H9 (cell line): ENCODE measurements at regions not wholly inside any gene's neighbourhood (a gene's known extent, or its start where the extent isn't known, plus 50 kb on each side); places are given as distances from the start of the nearest gene placed in this dataset.

Source experiments
- DNase-seq: peaks from one replicate; pipeline ENCODE4 v3.0.0-alpha.2; 2017
- H2AFZ ChIP-seq: one replicate; pipeline ENCODE4 v1.6.1; 2013; ENCODE audit warnings: mild to moderate bottlenecking, low read length, control low read depth, moderate library complexity
- H2AK5ac ChIP-seq: 2 replicates; pipeline ENCODE4 v1.6.1; 2013; ENCODE audit warnings: low read length, control low read depth, mixed read lengths; ENCODE audit not compliant: insufficient read length
- H2BK120ac ChIP-seq: one replicate; pipeline ENCODE4 v1.6.1; 2013; ENCODE audit warnings: low read depth, mild to moderate bottlenecking, low read length, control low read depth, inconsistent platforms; ENCODE audit not compliant: poor library complexity, severe bottlenecking
- H2BK12ac ChIP-seq: 2 replicates; pipeline ENCODE4 v1.6.1; 2013; ENCODE audit warnings: low read length, control low read depth, mixed read lengths, low read depth; ENCODE audit not compliant: insufficient read length
- H2BK15ac ChIP-seq: 2 replicates; pipeline ENCODE4 v1.6.1; 2013; ENCODE audit warnings: low read depth, low read length, control low read depth
- H2BK20ac ChIP-seq: one replicate; pipeline ENCODE4 v1.6.1; 2013; ENCODE audit warnings: low read depth, mild to moderate bottlenecking, low read length, control low read depth, inconsistent platforms; ENCODE audit not compliant: poor library complexity, severe bottlenecking
- H2BK5ac ChIP-seq: 2 replicates; pipeline ENCODE4 v1.6.1; 2013; ENCODE audit warnings: low read length, control low read depth, mixed read lengths; ENCODE audit not compliant: insufficient read length
- H3K14ac ChIP-seq: 2 replicates; pipeline ENCODE4 v1.6.1; 2013; ENCODE audit warnings: low read length, control low read depth; ENCODE audit not compliant: insufficient read depth
- H3K18ac ChIP-seq: 2 replicates; pipeline ENCODE4 v1.6.1; 2013; ENCODE audit warnings: low read depth, mild to moderate bottlenecking, mixed read lengths, low read length, control low read depth; ENCODE audit not compliant: insufficient read length
- H3K23ac ChIP-seq: 2 replicates; pipeline ENCODE4 v1.6.1; 2013; ENCODE audit warnings: low read length, control low read depth, mixed read lengths, low read depth; ENCODE audit not compliant: insufficient read length
- H3K23me2 ChIP-seq: 2 replicates; pipeline ENCODE4 v1.6.1; 2013; ENCODE audit warnings: low read depth, mild to moderate bottlenecking, mixed read lengths, low read length, control low read depth; ENCODE audit not compliant: insufficient read length, poor library complexity, severe bottlenecking
- H3K27ac ChIP-seq: 2 replicates; pipeline ENCODE4 v1.5.1; 2013; ENCODE audit warnings: low read length, control low read depth, mixed read lengths, low read depth; ENCODE audit not compliant: insufficient read length
- H3K27me3 ChIP-seq: 2 replicates; pipeline ENCODE4 v1.6.1; 2013; ENCODE audit warnings: low read length, control low read depth, inconsistent platforms; ENCODE audit not compliant: insufficient read depth
- H3K4ac ChIP-seq: 2 replicates; pipeline ENCODE4 v1.6.1; 2013; ENCODE audit warnings: low read depth, mild to moderate bottlenecking, control low read depth, inconsistent platforms, low read length, moderate library complexity
- H3K4me1 ChIP-seq: 2 replicates; pipeline ENCODE4 v1.6.1; 2013; ENCODE audit warnings: low read length, control low read depth, inconsistent platforms; ENCODE audit not compliant: insufficient read depth
- H3K4me2 ChIP-seq: 2 replicates; pipeline ENCODE4 v1.6.1; 2013; ENCODE audit warnings: low read length, control low read depth, mixed read lengths; ENCODE audit not compliant: insufficient read length, insufficient read depth
- H3K56ac ChIP-seq: 2 replicates; pipeline ENCODE4 v1.6.1; 2013; ENCODE audit warnings: low read depth, mild to moderate bottlenecking, mixed read lengths, low read length, control low read depth; ENCODE audit not compliant: insufficient read length
- H3K79me1 ChIP-seq: 2 replicates; pipeline ENCODE4 v1.6.1; 2013; ENCODE audit warnings: low read depth, mild to moderate bottlenecking, moderate library complexity, low read length, control low read depth, inconsistent platforms; ENCODE audit not compliant: insufficient read depth, poor library complexity, severe bottlenecking
- H3K79me2 ChIP-seq: 2 replicates; pipeline ENCODE4 v1.6.1; 2013; ENCODE audit warnings: low read length, control low read depth, inconsistent platforms; ENCODE audit not compliant: insufficient read depth
- H3K9ac ChIP-seq: 2 replicates; pipeline ENCODE4 v1.6.1; 2013; ENCODE audit warnings: low read length, control low read depth, mixed read lengths; ENCODE audit not compliant: insufficient read length; ENCODE audit errors: extremely low read depth
- H3K9me3 ChIP-seq: one replicate; pipeline ENCODE4 v1.6.1; 2013; ENCODE audit warnings: low read depth, low read length, inconsistent platforms; ENCODE audit not compliant: control insufficient read depth
- H3T11ph ChIP-seq: one replicate; pipeline ENCODE4 v1.6.1; 2013; ENCODE audit warnings: mild to moderate bottlenecking, low read length, control low read depth, inconsistent platforms
- H4K20me1 ChIP-seq: one replicate; pipeline ENCODE4 v1.6.1; 2013; ENCODE audit not compliant: control insufficient read depth, insufficient read length, insufficient read depth
- H4K5ac ChIP-seq: 2 replicates; pipeline ENCODE4 v1.6.1; 2013; ENCODE audit warnings: low read depth, mild to moderate bottlenecking, mixed read lengths, low read length, control low read depth; ENCODE audit not compliant: insufficient read length
- H4K8ac ChIP-seq: replicated peaks from 2 replicates; pipeline ENCODE4 v1.6.1; 2013; ENCODE audit warnings: low read length, control low read depth, mixed read lengths, low read depth; ENCODE audit not compliant: insufficient read length
- H4K91ac ChIP-seq: 2 replicates; pipeline ENCODE4 v1.6.1; 2013; ENCODE audit warnings: low read depth, mild to moderate bottlenecking, moderate library complexity, mixed read lengths, low read length, control low read depth; ENCODE audit not compliant: insufficient read length
- H3K27ac Mint-ChIP-seq, 3 experiments: 2 replicates in 2 of 3; 3 replicates in 1 of 3; pipeline ENCODE4 v1.8.0; 2020 to 2021; ENCODE audit warnings: mixed read lengths in 3 of 3, mild to moderate bottlenecking in 1 of 3, moderate library complexity in 1 of 3
- H3K27me3 Mint-ChIP-seq: 2 replicates; pipeline ENCODE4 v1.8.0; 2021; ENCODE audit warnings: low read depth, mild to moderate bottlenecking, moderate library complexity, mixed read lengths
- H3K36me3 Mint-ChIP-seq, 3 experiments: 2 replicates in 2 of 3; 3 replicates in 1 of 3; pipeline ENCODE4 v1.8.0; 2020 to 2021; ENCODE audit warnings: low read depth in 3 of 3, mixed read lengths in 3 of 3; ENCODE audit not compliant: insufficient read depth in 1 of 3
- H3K4me1 Mint-ChIP-seq, 2 experiments: 2 replicates each; pipeline ENCODE4 v1.8.0; 2020; ENCODE audit warnings: mixed read lengths in 2 of 2
- H3K4me3 Mint-ChIP-seq, 2 experiments: 2 replicates in 1 of 2; 3 replicates in 1 of 2; pipeline ENCODE4 v1.8.0; 2020 to 2021; ENCODE audit warnings: mild to moderate bottlenecking in 2 of 2, mixed read lengths in 2 of 2, moderate library complexity in 1 of 2
- H3K9me3 Mint-ChIP-seq, 2 experiments: 2 replicates in 1 of 2; 3 replicates in 1 of 2; pipeline ENCODE4 v1.8.0; 2020; ENCODE audit warnings: mild to moderate bottlenecking in 2 of 2, mixed read lengths in 2 of 2, moderate library complexity in 1 of 2
- CTCF ChIP-seq: fragments of 200-600 bp; sonication (generic); conservative IDR thresholded peaks from 3 replicates; pipeline ENCODE4 v1.8.0; 2021; ENCODE audit warnings: antibody characterized with exemption, mild to moderate bottlenecking
- WGBS: extraction: QIAGEN DNeasy Blood & Tissue Kit; methylation state at CpG from one replicate; pipeline ENCODE4 v1.1.7; 2013; ENCODE audit warnings: missing lambda C conversion rate, low lambda C conversion rate, mixed read lengths; ENCODE audit not compliant: insufficient read length; ENCODE audit errors: extremely low coverage; 5-methylcytosine and 5-hydroxymethylcytosine counted together

- no peak overlapping the region for H3T11ph ChIP-seq
- no peak overlapping the region for H2AFZ ChIP-seq
- Mint-ChIP-seq H3K36me3 (no peaks in the 10 kb centered on the region), H3K27ac (no peak overlapping the region; a peak in 1 of 7 replicates), H3K27me3 (peaks cover 6% of the 10 kb centered on the region), H3K4me3 (no peak overlapping the region), H3K9me3 (peaks cover 0 to 4% of the 10 kb centered on the region in 2 experiments; a peak in 2 of 5 replicates), H3K4me1 (peaks cover 3 to 12% of the 10 kb centered on the region in 2 experiments; a peak in 2 of 4 replicates)
- H4K20me1 ChIP-seq: no peaks in the 10 kb centered on the region
- H3K4me2 ChIP-seq: no peak overlapping the region
- H3K4me1 ChIP-seq: no peaks in the 10 kb centered on the region
- no peak overlapping the region for H2BK120ac ChIP-seq
- H3K27me3 ChIP-seq: no peaks in the 10 kb centered on the region
- TF ChIP-seq CTCF: no peak
- H3K56ac ChIP-seq: no peak overlapping the region
- no peak overlapping the region for H3K27ac ChIP-seq
- no peak overlapping the region for H2BK12ac ChIP-seq
- WGBS: no CpG with 5 or more reads among the region's 10 CpGs
- no peaks in the 10 kb centered on the region for H3K79me1 ChIP-seq
- H2BK5ac ChIP-seq: no peak overlapping the region
- H4K91ac ChIP-seq: no peak overlapping the region
- H3K18ac ChIP-seq: no peak overlapping the region
- no peak overlapping the region for H3K9ac ChIP-seq
- H3K9me3 ChIP-seq: no peaks in the 10 kb centered on the region
- no peak overlapping the region for H2BK20ac ChIP-seq
- no peaks in the 10 kb centered on the region for H3K79me2 ChIP-seq
- H3K4ac ChIP-seq: no peak overlapping the region
- no peaks in the 10 kb centered on the region for H3K23me2 ChIP-seq
- DNase-seq: no peak
- no peak overlapping the region for H4K5ac ChIP-seq
- no peak overlapping the region for H4K8ac ChIP-seq
- H2BK15ac ChIP-seq: no peak overlapping the region
- no peak overlapping the region; the same call in 1 of the 2 replicates for H3K14ac ChIP-seq
- H3K23ac ChIP-seq: no peak overlapping the region
- H2AK5ac ChIP-seq: no peak overlapping the region
Measured at GRCh38 chr9:134553996-134554372, 87.6 kb upstream of the COL5A1 start.
